ENCODE measurements at regions not wholly inside any gene's neighbourhood (a gene's known extent, or its start where the extent isn't known, plus 50 kb on each side); places are given as distances from the start of the nearest gene placed in this dataset.
"Not testable (repeated sequence)": the region's sequence is repeated elsewhere in the genome, so short reads cannot be mapped to it uniquely, and the experiment has no call there.

DNA sequence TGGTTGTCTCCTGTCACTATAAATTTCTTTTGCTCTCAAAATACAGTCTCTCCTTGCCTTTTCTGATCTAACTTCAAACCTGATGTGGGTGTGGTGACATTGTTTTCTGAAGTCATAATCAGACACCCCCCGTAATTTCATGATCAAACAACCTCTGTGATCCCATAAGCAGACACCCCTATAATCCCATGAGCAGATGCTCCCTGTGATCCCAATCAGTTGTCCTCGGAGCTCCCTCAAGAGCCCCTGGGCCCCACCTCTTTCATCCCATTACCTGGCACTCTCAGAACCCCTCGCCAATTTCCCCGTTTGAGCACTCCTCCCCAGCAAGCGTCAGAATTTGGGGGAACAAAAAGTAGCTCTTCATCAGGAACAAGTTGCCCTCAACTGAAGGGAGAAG lies 246.3 kb upstream of the FZD8 start:
- no peak for DNase-seq (ENCODE audit: low spot score)
- intact Hi-C loops (cut with DNase I): no loop called here

- intact Hi-C loops (cut with DNase I): no loop called here
- no peak for DNase-seq (ENCODE audit: low spot score)
Measured at GRCh38 chr10:35887685-35888084, 245.6 kb upstream of the FZD8 start.

- DNase-seq (ENCODE audit: low spot score): no peak
- intact Hi-C loops (cut with DNase I): no loop called here
Measured at GRCh38 chr10:35885076-35885475, 243.0 kb upstream of the FZD8 start.

- intact Hi-C loops (cut with DNase I): no loop called here
- DNase-seq (ENCODE audit: low spot score): no peak
Measured at GRCh38 chr10:35884657-35885071, 242.6 kb upstream of the FZD8 start.

DNA sequence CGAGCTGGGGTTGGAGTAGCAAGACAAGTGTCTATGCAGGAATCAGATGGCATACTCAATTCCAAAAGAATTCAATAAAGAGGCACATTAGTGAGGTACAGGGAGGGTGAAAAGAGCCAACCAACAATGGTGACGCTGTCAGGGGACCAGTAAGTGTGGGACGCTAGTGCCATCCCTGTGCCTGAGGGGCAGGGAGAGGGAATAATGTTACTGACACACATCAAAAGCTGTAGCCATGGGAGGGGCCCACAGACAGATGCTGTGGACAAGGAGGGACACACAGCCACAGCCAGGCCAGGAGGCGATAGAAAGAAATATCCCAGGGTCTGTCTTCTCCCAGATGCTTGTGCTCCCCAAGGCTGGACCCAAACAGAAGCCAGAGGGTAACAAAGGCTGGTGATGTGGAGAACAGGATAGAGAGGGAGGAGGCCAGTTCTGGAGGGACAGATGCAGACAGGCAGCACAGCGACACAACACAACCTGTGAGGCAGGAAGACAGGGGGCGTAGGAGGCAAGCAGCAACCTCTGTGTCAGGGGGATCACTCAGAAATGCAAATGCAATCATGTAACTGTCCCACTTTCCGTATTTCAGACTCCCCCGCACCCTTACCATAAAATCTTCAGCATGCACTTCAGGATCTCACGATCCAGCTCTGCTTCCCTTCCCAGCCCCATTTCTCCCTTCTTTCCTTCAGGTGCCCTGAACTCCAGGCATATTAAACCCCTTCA lies 240.5 kb upstream of the FZD8 start:
- no peak for DNase-seq (ENCODE audit: low spot score)
- intact Hi-C loops (cut with DNase I): no loop called here

- intact Hi-C loops (cut with DNase I): no loop called here
- DNase-seq (ENCODE audit: low spot score): no peak
Measured at GRCh38 chr10:35881320-35881719, 239.2 kb upstream of the FZD8 start.

DNA sequence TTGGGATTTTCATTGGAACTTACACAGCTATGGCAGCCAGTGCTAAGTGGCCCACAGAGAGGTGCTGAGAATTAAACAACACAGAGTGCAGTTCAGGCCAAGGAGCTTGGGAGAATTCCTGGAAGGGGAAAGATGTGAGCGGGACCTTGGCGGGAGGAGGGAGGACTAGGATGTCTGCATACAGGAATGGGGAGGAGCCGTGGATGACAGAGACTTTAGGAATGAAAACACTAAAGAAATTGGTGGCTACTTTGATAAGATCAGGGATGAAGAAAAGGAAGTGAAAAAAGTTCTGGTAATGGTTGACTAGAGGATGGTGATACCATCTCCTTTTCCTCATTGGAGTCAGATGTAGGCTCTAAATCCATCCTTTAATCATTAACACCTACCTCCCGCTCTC lies 234.2 kb upstream of the FZD8 start:
- DNase-seq (ENCODE audit: low spot score): no peak
- intact Hi-C loops (cut with DNase I): no loop called here

DNA sequence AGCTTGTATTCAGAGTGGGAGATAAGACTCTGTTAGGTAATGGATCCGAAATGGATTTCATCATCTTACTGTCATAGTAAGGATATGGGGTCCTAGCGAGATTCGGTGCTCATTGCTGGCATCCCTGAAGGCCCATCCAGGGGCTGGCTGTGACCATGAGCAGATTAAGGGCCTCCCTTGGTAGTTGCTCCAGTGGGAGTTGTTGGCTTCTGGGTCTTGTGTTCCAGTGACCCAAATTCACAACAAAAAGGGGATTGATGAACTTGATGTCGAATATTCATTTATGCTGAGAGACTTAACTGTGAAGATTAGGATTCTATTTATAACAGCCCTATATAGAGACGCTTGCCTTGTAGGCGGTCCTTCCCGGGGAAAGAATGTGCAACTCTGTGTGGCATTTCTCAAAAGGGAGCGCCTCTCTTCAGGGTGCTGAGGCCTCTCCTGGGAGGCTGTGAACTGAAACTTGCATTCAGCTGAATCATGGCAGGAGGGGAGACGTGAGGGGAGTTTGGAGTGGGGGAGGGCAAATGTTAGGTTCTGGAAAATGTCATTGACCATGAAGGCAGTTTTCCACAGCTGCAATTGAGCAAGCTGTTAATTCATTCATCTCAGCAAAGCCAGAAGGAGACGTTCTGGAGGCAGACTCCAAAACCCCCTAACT lies 233.1 kb upstream of the FZD8 start:
- intact Hi-C loops (cut with DNase I): no loop called here
- no peak for DNase-seq (ENCODE audit: low spot score)

- DNase-seq (ENCODE audit: low spot score): no peak
- intact Hi-C loops (cut with DNase I): no loop called here
Measured at GRCh38 chr10:35874311-35875015, 232.4 kb upstream of the FZD8 start.

GRCh38 chr10:35872671-35873070 lies 230.6 kb upstream of the FZD8 start:
- DNase-seq (ENCODE audit: low spot score): no peak
- intact Hi-C loops (cut with DNase I): no loop called here

GRCh38 chr10:35870665-35871310 lies 228.7 kb upstream of the FZD8 start:
- DNase-seq (ENCODE audit: low spot score): no peak
- intact Hi-C loops (cut with DNase I): no loop called here

DNA sequence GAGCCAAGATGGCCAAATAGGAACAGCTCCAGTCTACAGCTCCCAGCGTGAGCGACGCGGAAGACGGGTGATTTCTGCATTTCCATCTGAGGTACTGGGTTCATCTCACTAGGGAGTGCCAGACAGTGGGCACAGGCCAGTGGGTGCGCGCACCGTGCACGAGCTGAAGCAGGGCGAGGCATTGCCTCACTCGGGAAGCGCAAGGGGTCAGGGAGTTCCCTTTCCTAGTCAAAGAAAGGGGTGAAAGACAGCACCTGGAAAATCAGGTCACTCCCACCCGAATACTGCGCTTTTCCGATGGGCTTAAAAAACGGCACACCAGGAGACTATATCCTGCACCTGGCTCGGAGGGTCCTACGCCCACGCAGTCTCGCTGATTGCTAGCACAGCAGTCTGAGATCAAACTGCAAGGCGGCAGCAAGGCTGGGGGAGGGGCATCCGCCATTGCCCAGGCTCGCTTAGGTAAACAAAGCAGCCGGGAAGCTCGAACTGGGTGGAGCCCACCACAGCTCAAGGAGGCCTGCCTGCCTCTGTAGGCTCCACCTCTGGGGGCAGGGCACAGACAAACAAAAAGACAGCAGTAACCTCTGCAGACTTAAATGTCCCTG lies 216.7 kb upstream of the FZD8 start:
- intact Hi-C loops (cut with DNase I); DNase-seq (ENCODE audit: low spot score): not testable (repeated sequence)

GRCh38 chr10:35857860-35858259 lies 215.8 kb upstream of the FZD8 start:
- intact Hi-C loops (cut with DNase I): no loop called here
- DNase-seq (ENCODE audit: low spot score): no peak

GRCh38 chr10:35855155-35855947 lies 213.3 kb upstream of the FZD8 start:
- DNase-seq (ENCODE audit: low spot score): no peak
- intact Hi-C loops (cut with DNase I): no loop called here

DNA sequence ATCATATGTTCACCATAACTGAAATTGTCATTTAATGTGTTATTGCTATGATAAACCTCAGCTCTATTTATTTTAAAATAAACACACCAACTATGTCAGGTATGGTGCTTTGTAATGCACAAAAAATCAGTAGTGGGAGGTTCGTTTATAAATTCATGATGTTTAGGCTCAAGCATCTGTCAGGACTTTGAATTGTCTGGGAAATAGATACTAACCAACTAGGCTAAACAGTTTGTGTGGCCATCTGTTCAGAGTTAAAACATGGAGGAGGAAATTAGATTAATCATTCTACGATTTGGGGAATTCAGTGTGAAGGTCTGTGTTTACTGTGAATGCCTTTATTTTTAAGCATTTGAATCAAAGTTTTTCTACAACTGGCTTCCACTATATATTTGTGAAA lies 212.6 kb upstream of the FZD8 start:
- intact Hi-C loops (cut with DNase I): no loop called here

DNA sequence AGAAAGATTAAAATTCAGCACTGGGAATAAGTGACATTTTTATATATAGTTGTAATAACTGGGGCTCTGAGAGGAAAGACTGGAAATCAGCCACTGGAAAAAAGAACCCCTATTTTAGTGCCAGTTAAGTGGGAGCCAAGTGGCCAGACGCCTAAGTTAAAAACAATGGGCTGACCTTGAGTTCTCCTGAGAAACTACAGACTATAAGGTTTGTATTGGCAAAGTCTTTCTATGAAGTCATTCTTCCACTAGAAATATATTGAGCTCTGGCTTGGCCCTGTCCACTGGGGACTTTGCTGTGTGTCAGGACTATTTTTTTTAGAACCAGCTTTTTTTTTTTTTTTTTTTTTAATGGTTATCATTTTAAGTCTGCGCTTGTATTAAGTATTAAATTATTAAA lies 210.6 kb upstream of the FZD8 start:
- intact Hi-C loops (cut with DNase I): no loop called here
- DNase-seq (ENCODE audit: low spot score): no peak

More for the DNA sequence above, 212.6 kb upstream of the FZD8 start:
- no peak for DNase-seq (ENCODE audit: low spot score)

DNA sequence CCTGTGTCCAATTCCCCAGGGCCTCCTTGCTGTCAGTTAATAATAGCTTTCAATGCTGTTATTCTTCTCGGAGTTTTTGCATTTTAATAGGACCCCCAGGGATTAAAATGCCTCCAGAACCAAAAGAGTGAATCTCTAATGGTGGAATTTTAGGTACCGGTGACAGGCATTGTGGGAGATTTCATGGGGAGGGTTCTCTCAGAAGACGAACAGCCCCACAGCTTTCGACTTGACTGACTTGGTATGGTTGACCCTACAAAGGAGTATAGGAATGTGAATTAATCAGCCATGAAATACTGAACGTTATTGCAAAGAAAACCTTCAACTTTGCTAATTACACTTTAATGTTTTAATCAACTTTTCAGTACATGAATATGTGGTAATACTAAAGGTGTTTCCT lies 206.3 kb upstream of the FZD8 start:
- intact Hi-C loops (cut with DNase I): no loop called here
- DNase-seq (ENCODE audit: low spot score): no peak

- DNase-seq (ENCODE audit: low spot score): no peak
- intact Hi-C loops (cut with DNase I): no loop called here
Measured at GRCh38 chr10:35844686-35845085, 202.6 kb upstream of the FZD8 start.

- intact Hi-C loops (cut with DNase I): no loop called here
- DNase-seq (ENCODE audit: low spot score): no peak
Measured at GRCh38 chr10:35843524-35844181, 201.6 kb upstream of the FZD8 start.

Measured in cardiac septum (tissue), 1 donor.